DND-41 (cell line): ENCODE measurements at regions not wholly inside any gene's neighbourhood (a gene's known extent, or its start where the extent isn't known, plus 50 kb on each side); places are given as distances from the start of the nearest gene placed in this dataset.

Source experiments
- ATAC-seq: fragments of 200-7000 bp; cut with Tn5 transposase; 3 replicates; pipeline ENCODE4 v1.9.1; 2021; ENCODE audit warnings: low read depth; ENCODE audit not compliant: insufficient read depth
- DNase-seq: peaks from one replicate; pipeline ENCODE4 v3.0.0-alpha.2; 2020
- H2AFZ ChIP-seq: 2 replicates; pipeline ENCODE4 v1.6.0; 2012; ENCODE audit warnings: low read depth, low read length
- H3K27ac ChIP-seq: 2 replicates; pipeline ENCODE4 v1.5.1; 2012; ENCODE audit warnings: low read length, inconsistent platforms
- H3K27me3 ChIP-seq: fragments of 200-600 bp; sonication (generic); 2 replicates; pipeline ENCODE4 v1.6.0; 2012; ENCODE audit warnings: low read length, mild to moderate bottlenecking, inconsistent platforms; ENCODE audit not compliant: insufficient read depth, poor library complexity
- H3K36me3 ChIP-seq: 2 replicates; pipeline ENCODE4 v1.5.1; 2012; ENCODE audit warnings: low read length, inconsistent platforms; ENCODE audit not compliant: insufficient read depth
- H3K4me1 ChIP-seq: 2 replicates; pipeline ENCODE4 v1.5.1; 2012; ENCODE audit warnings: mild to moderate bottlenecking, low read length; ENCODE audit not compliant: insufficient read depth
- H3K4me2 ChIP-seq: 2 replicates; pipeline ENCODE4 v1.6.0; 2012; ENCODE audit warnings: mild to moderate bottlenecking, moderate library complexity, low read length, inconsistent platforms; ENCODE audit not compliant: insufficient read depth
- H3K4me3 ChIP-seq, 2 experiments: fragments of 200-600 bp in 1 of 2; shearing (Covaris generic) in 1 of 2; 2 replicates each; pipeline ENCODE4 v1.5.1; 2012 to 2016; ENCODE audit warnings: inconsistent platforms in 2 of 2, low read length in 2 of 2, mild to moderate bottlenecking in 2 of 2, low read depth in 1 of 2, moderate library complexity in 1 of 2
- H3K79me2 ChIP-seq: 2 replicates; pipeline ENCODE4 v1.6.0; 2012; ENCODE audit warnings: low read length, inconsistent platforms; ENCODE audit not compliant: insufficient read depth
- H3K9ac ChIP-seq: 2 replicates; pipeline ENCODE4 v1.6.0; 2012; ENCODE audit warnings: low read depth, mild to moderate bottlenecking, inconsistent platforms, low read length, moderate library complexity
- H3K9me3 ChIP-seq: 2 replicates; pipeline ENCODE4 v1.5.1; 2012; ENCODE audit warnings: low read length, moderate library complexity, mild to moderate bottlenecking, inconsistent platforms; ENCODE audit not compliant: insufficient read depth, severe bottlenecking
- H4K20me1 ChIP-seq: 2 replicates; pipeline ENCODE4 v1.6.0; 2012; ENCODE audit warnings: low read length; ENCODE audit not compliant: insufficient read depth
- EZH2 ChIP-seq: IDR thresholded peaks from 3 replicates; pipeline ENCODE4 v1.6.1; 2012; ENCODE audit warnings: borderline replicate concordance, low read depth, mild to moderate bottlenecking, moderate library complexity, low read length, inconsistent platforms; ENCODE audit not compliant: severe bottlenecking
- TF ChIP-seq, protein P1 (sequence below): IDR thresholded peaks from 2 replicates; pipeline ENCODE4 v1.5.1; 2012; ENCODE audit warnings: borderline replicate concordance, low read length, moderate library complexity, mild to moderate bottlenecking; ENCODE audit not compliant: poor library complexity, severe bottlenecking; ENCODE audit errors: extremely low read depth

DNA sequence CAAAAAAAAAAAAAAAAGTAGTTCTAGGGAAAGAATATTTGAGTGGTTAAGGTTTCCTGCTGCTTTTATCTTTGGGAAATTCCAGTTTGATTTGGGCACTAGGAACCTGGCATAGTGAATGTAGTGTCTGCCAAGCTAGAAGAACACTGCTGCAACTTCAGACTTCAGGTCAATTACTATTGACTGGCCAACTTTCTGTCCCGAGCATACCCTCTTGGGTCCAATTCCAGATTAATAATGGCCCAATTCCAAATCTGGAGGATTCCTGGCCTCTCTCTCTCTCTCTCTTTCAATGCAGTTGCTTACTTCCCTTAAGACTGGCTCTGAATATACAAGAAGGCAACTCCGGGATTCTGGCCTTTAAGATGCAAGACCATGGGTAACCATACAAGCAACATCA is 74.9 kb downstream of the ANKEF1 start:
- no peak for ATAC-seq
- no peaks in the 10 kb centered on the region for H3K27me3 ChIP-seq
- no peaks in the 10 kb centered on the region for H3K9me3 ChIP-seq
- no peaks in the 10 kb centered on the region for H3K36me3 ChIP-seq
- no peak overlapping the region for H3K4me2 ChIP-seq
- no peaks in the 10 kb centered on the region for H3K4me1 ChIP-seq
- TF ChIP-seq EZH2 = no peak
- TF ChIP-seq, protein P1, sequence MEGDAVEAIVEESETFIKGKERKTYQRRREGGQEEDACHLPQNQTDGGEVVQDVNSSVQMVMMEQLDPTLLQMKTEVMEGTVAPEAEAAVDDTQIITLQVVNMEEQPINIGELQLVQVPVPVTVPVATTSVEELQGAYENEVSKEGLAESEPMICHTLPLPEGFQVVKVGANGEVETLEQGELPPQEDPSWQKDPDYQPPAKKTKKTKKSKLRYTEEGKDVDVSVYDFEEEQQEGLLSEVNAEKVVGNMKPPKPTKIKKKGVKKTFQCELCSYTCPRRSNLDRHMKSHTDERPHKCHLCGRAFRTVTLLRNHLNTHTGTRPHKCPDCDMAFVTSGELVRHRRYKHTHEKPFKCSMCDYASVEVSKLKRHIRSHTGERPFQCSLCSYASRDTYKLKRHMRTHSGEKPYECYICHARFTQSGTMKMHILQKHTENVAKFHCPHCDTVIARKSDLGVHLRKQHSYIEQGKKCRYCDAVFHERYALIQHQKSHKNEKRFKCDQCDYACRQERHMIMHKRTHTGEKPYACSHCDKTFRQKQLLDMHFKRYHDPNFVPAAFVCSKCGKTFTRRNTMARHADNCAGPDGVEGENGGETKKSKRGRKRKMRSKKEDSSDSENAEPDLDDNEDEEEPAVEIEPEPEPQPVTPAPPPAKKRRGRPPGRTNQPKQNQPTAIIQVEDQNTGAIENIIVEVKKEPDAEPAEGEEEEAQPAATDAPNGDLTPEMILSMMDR = no peak
- H3K79me2 ChIP-seq = no peaks in the 10 kb centered on the region
- no peaks in the 10 kb centered on the region for H4K20me1 ChIP-seq
- no peak overlapping the region for H3K9ac ChIP-seq
- H3K27ac ChIP-seq = no peak overlapping the region
- no peak for DNase-seq
- H2AFZ ChIP-seq = no peak overlapping the region
- H3K4me3 ChIP-seq = no peak overlapping the region

- Histone ChIP-seq H3K9ac (no peak overlapping the region), H3K9me3 (no peaks in the 10 kb centered on the region), H3K79me2 (no peaks in the 10 kb centered on the region), H3K4me1 (no peaks in the 10 kb centered on the region), H3K36me3 (no peaks in the 10 kb centered on the region), H4K20me1 (no peaks in the 10 kb centered on the region), H2AFZ (no peak overlapping the region), H3K4me2 (no peak overlapping the region), H3K27me3 (no peaks in the 10 kb centered on the region), H3K4me3 (no peak overlapping the region), H3K27ac (no peak overlapping the region)
- TF ChIP-seq, protein P1 = no peak
- TF ChIP-seq EZH2 = no peak
- ATAC-seq (no peak), DNase-seq (no peak)
Observed at GRCh38 chr20:10110151-10110550, 75.4 kb downstream of the ANKEF1 start.

- Histone ChIP-seq H3K79me2 (no peaks in the 10 kb centered on the region), H3K27me3 (no peaks in the 10 kb centered on the region), H2AFZ (no peak overlapping the region), H3K4me1 (no peaks in the 10 kb centered on the region), H3K9ac (no peak overlapping the region), H3K27ac (no peak overlapping the region), H3K4me3 (no peak overlapping the region), H3K4me2 (no peak overlapping the region), H3K9me3 (no peaks in the 10 kb centered on the region), H3K36me3 (no peaks in the 10 kb centered on the region), H4K20me1 (no peaks in the 10 kb centered on the region)
- TF ChIP-seq, protein P1 = no peak
- TF ChIP-seq EZH2 = no peak
- no peak for DNase-seq
- ATAC-seq = no peak
Observed at GRCh38 chr20:10111139-10111958, 76.6 kb downstream of the ANKEF1 start.
